Activated CD4-positive, alpha-beta T cell treated with anti-CD3 and anti-CD28 coated beads, Interleukin-10, Interleukin-2, amounts not matched to agents 100 ng/mL and 50 ng/mL, durations not matched to agents 16 hours and 8 hours (primary cell): ENCODE measurements at regions not wholly inside any gene's neighbourhood (a gene's known extent, or its start where the extent isn't known, plus 50 kb on each side); places are given as distances from the start of the nearest gene placed in this dataset.
"Not testable (repeated sequence)": the region's sequence is repeated elsewhere in the genome, so short reads cannot be mapped to it uniquely, and the experiment has no call there.

ENCODE experiments used
- DNase-seq: peaks from one replicate; pipeline ENCODE4 v3.0.0-alpha.2; 2020

DNA sequence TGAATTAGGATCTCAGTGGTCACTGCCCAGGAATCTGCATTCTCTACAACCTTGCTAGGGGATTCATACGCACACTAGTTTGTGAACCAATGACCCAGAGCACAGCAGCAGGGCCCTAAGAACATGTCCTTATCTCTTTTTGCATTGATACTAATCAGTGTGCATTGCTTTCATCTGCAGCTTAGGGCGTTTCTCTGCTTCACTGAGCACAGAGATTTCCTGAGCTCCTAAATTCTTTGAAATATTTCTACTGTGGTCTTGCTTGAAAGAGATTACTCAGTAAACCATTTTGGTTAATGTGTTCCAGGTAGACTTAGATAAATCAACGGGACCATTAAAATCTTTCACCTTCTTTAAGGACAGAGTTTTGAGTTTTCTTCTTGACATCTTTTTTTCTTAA lies 351.3 kb upstream of the KITLG start:
- DNase-seq, result no peak

DNA sequence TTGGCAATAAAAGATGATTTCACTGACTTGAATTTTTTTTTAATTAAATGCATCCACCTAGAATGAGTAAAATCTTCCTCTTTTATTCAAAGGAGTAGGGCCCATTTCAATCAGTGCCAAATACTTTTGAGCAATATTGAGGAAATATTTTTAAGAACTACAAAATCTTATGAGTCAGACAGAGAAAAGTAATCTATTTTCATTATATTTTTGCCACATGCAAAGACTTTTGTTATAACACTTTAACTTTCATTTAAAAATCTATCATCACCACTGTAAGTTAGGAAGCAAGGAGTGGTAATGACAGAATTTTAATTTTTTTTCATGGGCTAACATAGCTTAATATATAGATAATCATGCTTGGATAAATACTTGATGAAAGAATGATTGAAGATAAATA lies 345.2 kb upstream of the KITLG start:
- DNase-seq, result no peak

DNA sequence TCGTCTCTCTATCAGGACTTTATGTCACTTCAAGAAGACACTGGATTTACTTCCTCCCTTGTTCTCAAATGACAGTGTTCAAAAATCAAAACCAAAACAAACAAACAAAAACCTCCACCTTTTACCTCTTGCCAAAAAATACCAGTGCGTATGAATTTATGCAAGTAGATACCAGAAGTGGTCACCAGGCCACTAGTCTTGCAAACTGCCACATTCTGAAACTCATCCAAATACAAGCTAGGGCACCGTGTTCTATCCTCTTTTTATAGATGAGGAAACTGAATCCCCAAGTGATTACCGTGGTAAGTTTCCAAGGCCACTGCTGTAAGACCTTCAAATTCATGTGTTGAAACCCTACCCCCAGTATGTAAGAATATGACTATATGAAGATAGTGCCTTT lies 343.9 kb upstream of the KITLG start:
- DNase-seq, result no peak

DNA sequence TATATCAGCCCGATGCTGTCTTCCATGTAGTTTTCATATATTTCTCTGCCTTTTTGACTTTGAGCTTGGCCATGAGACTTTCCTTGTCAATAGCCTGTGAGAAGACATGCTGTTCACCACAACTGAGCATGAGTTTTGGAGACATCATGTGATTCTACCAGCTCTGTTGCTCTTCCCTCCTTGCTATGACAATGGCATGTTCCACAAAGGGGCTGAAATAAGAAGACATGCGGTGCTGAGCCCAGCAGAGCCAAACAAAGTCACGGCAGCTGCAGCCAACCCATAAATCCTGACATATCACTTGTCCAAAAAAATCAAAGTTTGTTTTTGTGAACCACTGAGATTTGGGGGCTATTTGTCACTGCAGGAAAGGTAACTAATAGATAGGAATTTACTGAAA lies 343.4 kb upstream of the KITLG start:
- no peak for DNase-seq

GRCh38 chr12:88922816-88923215 lies 342.5 kb upstream of the KITLG start:
- DNase-seq, result no peak

- no peak for DNase-seq
These were observed 341.7 kb upstream of the KITLG start for GRCh38 chr12:88921890-88922532.

DNA sequence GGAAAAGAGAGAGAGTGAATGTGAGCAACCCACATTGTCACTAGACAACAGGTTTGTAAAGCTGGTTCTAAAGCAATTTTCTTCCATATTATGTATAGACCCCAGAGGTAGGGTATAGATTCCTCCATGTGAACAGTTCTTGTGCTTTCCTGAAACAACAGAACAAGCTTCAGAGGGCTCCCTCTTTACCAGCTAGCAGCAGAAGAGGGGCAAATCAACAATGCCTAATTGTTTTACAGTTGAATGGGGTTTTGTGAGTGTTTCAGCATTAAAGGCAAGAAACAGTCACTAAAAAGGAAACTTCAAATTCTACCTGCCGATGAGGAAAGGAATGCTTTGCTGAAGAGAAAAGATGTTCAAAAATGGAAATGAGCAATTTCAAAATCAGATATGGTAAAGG lies 341.2 kb upstream of the KITLG start:
- no peak for DNase-seq

DNA sequence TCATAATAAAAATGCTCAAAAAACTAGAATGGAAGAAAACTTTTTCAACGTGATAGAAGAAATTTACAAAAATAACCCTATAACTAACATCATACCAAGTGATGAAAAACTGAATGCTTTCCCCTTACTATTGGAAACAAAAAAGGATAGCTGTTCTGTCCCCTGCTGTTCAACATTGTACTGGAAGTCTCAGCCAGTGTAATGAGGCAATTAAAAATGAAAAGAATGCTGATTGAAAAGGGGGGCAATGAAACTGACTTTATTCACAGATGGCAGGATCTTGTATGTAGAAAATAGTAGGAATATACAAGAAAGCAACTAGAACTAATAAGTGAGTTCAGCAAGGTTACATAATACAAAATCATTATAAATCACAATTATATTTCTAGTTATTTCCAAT lies 337.9 kb upstream of the KITLG start:
- DNase-seq, result no peak

GRCh38 chr12:88914967-88915366 lies 334.7 kb upstream of the KITLG start:
- DNase-seq, result no peak

DNA sequence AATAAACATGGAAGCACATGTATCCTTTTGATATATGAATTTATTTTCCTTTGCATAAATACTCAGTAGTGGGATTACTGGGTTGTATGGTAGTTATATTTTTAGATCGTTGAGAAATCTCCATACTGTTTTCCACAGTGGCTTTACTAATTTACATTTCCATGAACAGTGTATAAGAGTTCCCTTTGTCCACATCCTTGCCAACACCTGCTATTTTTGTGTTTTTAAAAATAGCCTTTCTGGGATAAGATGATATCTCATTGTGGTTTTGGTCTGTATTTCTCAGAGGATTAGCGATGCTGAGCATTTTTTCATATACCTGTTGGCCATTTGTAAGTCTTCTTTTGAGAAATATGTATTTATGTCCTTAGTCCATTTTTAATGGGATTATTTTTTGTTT lies 329.2 kb upstream of the KITLG start:
- no peak for DNase-seq

- DNase-seq, result no peak
These were observed 328.1 kb upstream of the KITLG start for GRCh38 chr12:88908345-88908744.

DNA sequence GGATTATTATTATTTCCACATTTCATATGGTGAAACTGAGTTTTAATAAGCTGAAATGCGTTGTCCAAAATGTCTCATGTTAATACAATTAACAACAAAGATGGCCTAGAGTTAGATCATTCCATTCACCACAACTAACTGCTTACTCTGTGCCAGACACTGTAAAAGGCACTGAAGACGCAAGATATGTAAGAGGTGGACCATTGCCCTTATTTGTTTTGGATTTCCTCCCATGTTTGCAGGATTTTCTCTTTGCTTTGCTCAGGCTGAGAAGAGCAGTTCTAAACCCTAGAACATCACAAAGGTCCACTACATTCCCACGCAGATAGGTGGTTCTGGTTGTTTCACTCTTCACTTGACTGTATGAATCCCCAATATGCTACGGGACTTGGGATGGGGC lies 324.4 kb upstream of the KITLG start:
- DNase-seq, result no peak

- no peak for DNase-seq
These were observed 323.1 kb upstream of the KITLG start for GRCh38 chr12:88903333-88903732.

- no peak for DNase-seq
These were observed 317.5 kb upstream of the KITLG start for GRCh38 chr12:88897723-88898122.

- DNase-seq, result no peak
These were observed 316.7 kb upstream of the KITLG start for GRCh38 chr12:88896958-88897357.

DNA sequence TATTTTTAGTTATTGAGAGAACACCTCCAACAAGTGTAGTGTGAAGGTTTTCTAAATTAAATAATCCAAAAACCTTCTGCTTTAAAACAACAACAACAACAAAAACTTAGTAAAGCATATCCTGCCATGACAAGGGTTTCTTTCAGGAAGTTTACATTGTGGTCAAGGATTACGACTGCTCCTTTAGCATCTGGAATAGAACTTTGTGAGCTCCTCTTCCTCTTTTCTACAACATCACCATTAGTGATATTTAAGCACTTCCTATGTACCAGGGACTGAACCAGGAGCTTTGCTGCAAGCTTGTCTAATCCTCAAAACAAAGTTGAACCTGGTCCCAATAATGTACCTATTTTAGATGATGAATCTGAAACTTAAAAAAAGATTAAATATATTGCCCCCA lies 315.4 kb upstream of the KITLG start:
- no peak for DNase-seq

- DNase-seq, result no peak
These were observed 313.5 kb upstream of the KITLG start for GRCh38 chr12:88893801-88894200.

- not testable (repeated sequence) for DNase-seq
These were observed 311.2 kb upstream of the KITLG start for GRCh38 chr12:88891434-88891833.

DNA sequence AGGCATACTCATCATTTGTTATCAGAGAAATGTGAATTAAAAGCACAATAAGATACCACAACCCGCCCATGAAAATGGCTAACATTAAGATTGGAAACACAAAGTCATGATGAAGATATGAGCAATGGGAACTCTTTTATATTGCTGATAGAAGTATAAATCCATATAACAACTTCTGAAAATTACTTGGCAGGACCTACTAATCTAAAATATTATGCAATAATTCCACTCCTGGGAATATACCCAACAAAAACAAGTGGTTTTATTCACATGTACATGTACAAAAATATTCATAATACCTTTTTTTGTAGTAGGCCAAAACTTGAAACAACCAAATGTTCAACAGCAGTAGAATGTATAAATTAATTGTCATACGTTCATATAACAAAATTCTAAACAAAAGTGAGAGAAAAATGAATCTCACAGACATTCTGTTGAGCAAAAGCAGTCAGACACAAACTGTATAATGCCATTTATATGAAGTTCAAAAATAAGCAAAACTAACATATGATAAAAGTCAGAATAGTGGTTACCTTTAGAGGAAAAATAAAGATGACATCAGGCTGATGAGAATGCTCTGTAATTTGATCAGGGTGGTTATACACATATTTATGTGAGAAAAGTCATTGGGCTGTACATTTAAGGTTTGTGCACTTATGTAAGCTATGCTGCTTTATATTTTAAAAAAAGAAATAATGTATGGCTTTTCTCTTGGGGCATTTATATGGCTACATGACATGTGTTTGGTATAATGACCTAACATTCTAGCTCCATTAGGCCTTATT lies 309.2 kb upstream of the KITLG start:
- DNase-seq, result no peak

- no peak for DNase-seq
These were observed 304.3 kb upstream of the KITLG start for GRCh38 chr12:88884600-88884999.

DNA sequence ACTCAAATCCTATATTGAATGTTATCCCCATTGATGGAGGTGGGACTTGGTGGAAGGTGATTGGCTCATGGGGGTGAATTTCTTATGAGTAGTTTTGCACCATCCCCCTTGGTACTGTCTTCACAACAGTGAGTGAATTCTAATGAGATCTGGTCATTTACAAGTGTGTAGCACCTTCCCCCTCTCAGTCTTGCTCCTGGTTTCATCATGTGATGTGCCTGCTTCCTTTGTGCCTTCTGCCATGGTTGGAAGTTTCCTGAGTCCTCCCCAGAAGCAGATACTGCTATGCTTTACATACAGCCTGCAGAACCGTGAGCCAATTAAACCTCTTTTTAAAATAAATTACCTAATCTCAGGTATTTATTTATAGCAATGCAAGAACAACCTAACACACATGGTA lies 302.4 kb upstream of the KITLG start:
- DNase-seq, result no peak

DNA sequence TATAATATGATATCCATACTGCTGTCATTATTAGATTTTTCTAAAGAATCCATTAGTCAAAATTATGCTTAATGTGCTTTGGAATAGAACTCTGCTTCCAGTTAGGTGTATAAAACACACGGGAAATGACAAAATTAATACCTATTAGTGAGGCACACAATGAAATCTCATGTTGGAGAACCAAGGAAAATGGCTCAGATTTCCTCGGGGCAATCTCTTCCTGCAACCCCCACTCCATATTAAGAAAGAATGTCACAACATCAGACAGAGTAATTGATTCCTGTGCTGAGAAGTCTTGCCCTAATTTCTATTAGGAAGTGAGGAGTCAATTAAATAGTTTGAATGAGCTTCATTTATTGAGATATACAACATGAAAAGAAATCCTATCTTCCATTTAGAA lies 299.8 kb upstream of the KITLG start:
- no peak for DNase-seq

GRCh38 chr12:88878295-88878694 lies 298.0 kb upstream of the KITLG start:
- no peak for DNase-seq

- no peak for DNase-seq
These were observed 296.6 kb upstream of the KITLG start for GRCh38 chr12:88876857-88877256.
